SK-N-SH (cell line): ENCODE measurements at regions not wholly inside any gene's neighbourhood (a gene's known extent, or its start where the extent isn't known, plus 50 kb on each side); places are given as distances from the start of the nearest gene placed in this dataset.
A peak's percentile ranks its signal among the peaks of the same experiment; 100 is the strongest.

Experiments
- CTCF ChIA-PET: fragments of 300-600, 350-600 bp; formaldehyde crosslinking; extraction: SDS; loops from one replicate; lab custom pipeline; 2021; lab: Yijun Ruan, JAX
- POLR2A ChIA-PET: fragments of 350-600 bp; sonication (Branson Sonifier 250); formaldehyde crosslinking; extraction: SDS; loops from one replicate; lab custom pipeline; 2020; ENCODE audit warnings: antibody characterized with exemption, inconsistent platforms; lab: Yijun Ruan, JAX
- DNase-seq: peaks from one replicate; pipeline ENCODE4 v3.0.0; 2012
- H2AFZ ChIP-seq: fragments of 200-600 bp; sonication (generic); 2 replicates; pipeline ENCODE4 v1.8.1; 2016; ENCODE audit warnings: antibody characterized with exemption, mild to moderate bottlenecking, low read depth
- H3F3A ChIP-seq: fragments of 200-600 bp; sonication (generic); replicated peaks from 2 replicates; pipeline ENCODE3; 2016; ENCODE audit warnings: antibody characterized with exemption, mild to moderate bottlenecking; ENCODE audit not compliant: insufficient read depth
- H3K27ac ChIP-seq, 2 experiments: fragments of 200-500 bp in 1 of 2; fragments of 200-600 bp in 1 of 2; sonication (Bioruptor generic) in 1 of 2; sonication (generic), shearing (Covaris generic) in 1 of 2; 2 replicates each; pipeline versions ENCODE4 v1.5.1 to v1.6.1; 2014 to 2016; ENCODE audit warnings: low read depth in 2 of 2, inconsistent platforms in 1 of 2, low read length in 1 of 2, mild to moderate bottlenecking in 1 of 2, mixed read lengths in 1 of 2
- H3K27me3 ChIP-seq: fragments of 200-600 bp; sonication (generic), shearing (Covaris generic); 2 replicates; pipeline ENCODE4 v1.6.1; 2016; ENCODE audit warnings: mixed run types; ENCODE audit not compliant: insufficient read depth
- H3K36me3 ChIP-seq, 2 experiments: fragments of 200-500 bp in 1 of 2; fragments of 200-600 bp in 1 of 2; sonication (Bioruptor generic) in 1 of 2; sonication (generic) in 1 of 2; replicated peaks in 1 of 2; 2 replicates each; pipeline versions ENCODE3 to v1.5.1; 2014 to 2016; ENCODE audit warnings: low read length in 1 of 2, mild to moderate bottlenecking in 1 of 2; ENCODE audit not compliant: insufficient read depth in 2 of 2, control insufficient read depth in 1 of 2
- H3K4me1 ChIP-seq, 2 experiments: fragments of 200-500 bp in 1 of 2; fragments of 200-600 bp in 1 of 2; sonication (Bioruptor generic) in 1 of 2; sonication (generic), shearing (Covaris generic) in 1 of 2; 2 replicates each; pipeline versions ENCODE4 v1.5.1 to v1.6.1; 2014 to 2016; ENCODE audit warnings: low read depth in 1 of 2, low read length in 1 of 2, mixed run types in 1 of 2; ENCODE audit not compliant: insufficient read depth in 2 of 2, control insufficient read depth in 1 of 2
- H3K4me2 ChIP-seq: fragments of 200-600 bp; sonication (generic), shearing (Covaris generic); 2 replicates; pipeline ENCODE4 v1.6.1; 2017; ENCODE audit warnings: mixed run types
- H3K4me3 ChIP-seq, 2 experiments: fragments of 200-500 bp in 1 of 2; fragments of 200-600 bp in 1 of 2; sonication (Bioruptor generic) in 1 of 2; sonication (generic), shearing (Covaris generic) in 1 of 2; 2 replicates each; pipeline versions ENCODE4 v1.5.1 to v1.8.1; 2014 to 2016; ENCODE audit warnings: low read depth in 2 of 2, inconsistent platforms in 1 of 2, low read length in 1 of 2, mild to moderate bottlenecking in 1 of 2, mixed read lengths in 1 of 2, moderate library complexity in 1 of 2
- H3K79me2 ChIP-seq: fragments of 200-600 bp; sonication (generic); 2 replicates; pipeline ENCODE4 v1.8.1; 2017; ENCODE audit warnings: mild to moderate bottlenecking; ENCODE audit not compliant: insufficient read depth
- H3K9ac ChIP-seq: fragments of 200-600 bp; sonication (generic); 2 replicates; pipeline ENCODE4 v1.6.1; 2017; ENCODE audit warnings: mixed run types
- H3K9me2 ChIP-seq: fragments of 200-600 bp; sonication (generic); 2 replicates; pipeline ENCODE4 v1.6.1; 2017; ENCODE audit warnings: mixed run types
- H3K9me3 ChIP-seq: fragments of 200-600 bp; sonication (generic); 2 replicates; pipeline ENCODE4 v1.6.1; 2017; ENCODE audit warnings: mixed run types, mild to moderate bottlenecking, moderate library complexity
- H4K20me1 ChIP-seq: fragments of 200-600 bp; sonication (generic); 2 replicates; pipeline ENCODE4 v1.6.1; 2017; ENCODE audit warnings: mild to moderate bottlenecking, mixed run types; ENCODE audit not compliant: insufficient read depth
- EZH2phosphoT487 ChIP-seq: fragments of 200-600 bp; sonication (generic); IDR thresholded peaks from 2 replicates; pipeline ENCODE4 v1.6.1; 2017; ENCODE audit warnings: low read depth, mixed run types, mild to moderate bottlenecking, antibody characterized with exemption, moderate library complexity, borderline replicate concordance
- FOXJ3 ChIP-seq: sonication (generic); formaldehyde crosslinking; IDR thresholded peaks from 2 replicates; pipeline ENCODE4 v1.5.1; 2020; ENCODE audit warnings: mild to moderate bottlenecking, missing genetic modification reagents
- JUND ChIP-seq: IDR thresholded peaks from 2 replicates; pipeline ENCODE4 v1.4.0; 2012
- NRF1 ChIP-seq: IDR thresholded peaks from 2 replicates; pipeline ENCODE4 v1.6.1; 2012; ENCODE audit warnings: low read depth, mild to moderate bottlenecking, low read length
- RAD21 ChIP-seq: IDR thresholded peaks from 2 replicates; pipeline ENCODE4 v1.6.1; 2012; ENCODE audit warnings: mild to moderate bottlenecking, low read length
- RFX5 ChIP-seq: IDR thresholded peaks from 2 replicates; pipeline ENCODE4 v1.6.1; 2012; ENCODE audit warnings: mild to moderate bottlenecking, improper control_type of control experiment, low read length
- RXRA ChIP-seq: IDR thresholded peaks from 2 replicates; pipeline ENCODE4 v1.4.0; 2012; ENCODE audit warnings: low read depth, mild to moderate bottlenecking, borderline replicate concordance
- TCF12 ChIP-seq: IDR thresholded peaks from 2 replicates; pipeline ENCODE4 v1.4.0; 2012
- WGBS: methylation state at CpG from one replicate; pipeline ENCODE4 v1.1.6; 2017; ENCODE audit warnings: low lambda C conversion rate; 5-methylcytosine and 5-hydroxymethylcytosine counted together
- TF ChIP-seq, protein P1 (sequence below): fragments of 200-600 bp; sonication (generic); IDR thresholded peaks from 2 replicates; pipeline ENCODE4 v1.6.1; 2017; ENCODE audit warnings: antibody characterized with exemption, mild to moderate bottlenecking, moderate library complexity
- TF ChIP-seq, protein P2 (sequence below): fragments of 150-350 bp; IDR thresholded peaks from 2 replicates; pipeline ENCODE4 v1.6.1; 2017; ENCODE audit warnings: antibody characterized with exemption, low read length, low read depth, borderline replicate concordance
- TF ChIP-seq, protein P3 (sequence below): IDR thresholded peaks from 2 replicates; pipeline ENCODE4 v1.4.0; 2012; ENCODE audit warnings: low read depth
- TF ChIP-seq, protein P4 (sequence below): IDR thresholded peaks from 2 replicates; pipeline ENCODE4; 2012

DNA sequence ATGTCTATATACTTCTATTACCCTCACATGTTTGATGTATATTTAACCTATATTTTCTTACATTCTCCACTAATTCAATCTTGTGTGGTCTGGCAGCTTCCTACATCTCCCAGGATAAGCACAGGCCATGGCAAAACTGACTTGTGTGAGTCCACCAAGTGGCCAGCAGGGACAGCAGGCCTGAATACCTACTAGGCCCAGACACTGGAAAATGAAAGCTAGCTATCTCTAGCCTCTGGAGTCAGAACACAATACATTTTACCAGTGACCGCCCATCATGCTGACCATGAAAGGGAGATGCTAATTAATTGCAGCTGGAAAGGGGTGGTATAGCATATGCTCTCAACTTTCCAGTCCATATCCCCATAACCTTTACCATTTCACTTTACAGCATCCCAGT lies 132.3 kb downstream of the PCTP start:
- H3F3A ChIP-seq, result no peaks in the 10 kb centered on the region
- 40% methylated on average over 1 of the region's 1 CpG for WGBS
- no peaks in the 10 kb centered on the region for H4K20me1 ChIP-seq
- H3K9ac ChIP-seq, result no peak overlapping the region
- peak; percentile 7 for DNase-seq
- no peak overlapping the region for H3K4me2 ChIP-seq
- no peaks in the 10 kb centered on the region for H3K36me3 ChIP-seq
- H3K27me3 ChIP-seq, result no peaks in the 10 kb centered on the region
- H3K79me2 ChIP-seq, result no peaks in the 10 kb centered on the region
- H3K9me3 ChIP-seq, result no peaks in the 10 kb centered on the region
- no peaks in the 10 kb centered on the region; a peak in 1 of 4 replicates for H3K4me1 ChIP-seq
- ChIA-PET POLR2A (no interaction called here), CTCF (interaction anchor here (0.6 to 3.5 kb wide), 7 partner anchors 8 to 113 kb away, joined by 3 to 12 read pairs (median 3); no protein-coding TSS in a partner anchor)
- H3K9me2 ChIP-seq, result no peaks in the 10 kb centered on the region
- no peak overlapping the region for H3K4me3 ChIP-seq
- H2AFZ ChIP-seq, result no peak overlapping the region
- no peak overlapping the region for H3K27ac ChIP-seq
- TF ChIP-seq, protein P1, sequence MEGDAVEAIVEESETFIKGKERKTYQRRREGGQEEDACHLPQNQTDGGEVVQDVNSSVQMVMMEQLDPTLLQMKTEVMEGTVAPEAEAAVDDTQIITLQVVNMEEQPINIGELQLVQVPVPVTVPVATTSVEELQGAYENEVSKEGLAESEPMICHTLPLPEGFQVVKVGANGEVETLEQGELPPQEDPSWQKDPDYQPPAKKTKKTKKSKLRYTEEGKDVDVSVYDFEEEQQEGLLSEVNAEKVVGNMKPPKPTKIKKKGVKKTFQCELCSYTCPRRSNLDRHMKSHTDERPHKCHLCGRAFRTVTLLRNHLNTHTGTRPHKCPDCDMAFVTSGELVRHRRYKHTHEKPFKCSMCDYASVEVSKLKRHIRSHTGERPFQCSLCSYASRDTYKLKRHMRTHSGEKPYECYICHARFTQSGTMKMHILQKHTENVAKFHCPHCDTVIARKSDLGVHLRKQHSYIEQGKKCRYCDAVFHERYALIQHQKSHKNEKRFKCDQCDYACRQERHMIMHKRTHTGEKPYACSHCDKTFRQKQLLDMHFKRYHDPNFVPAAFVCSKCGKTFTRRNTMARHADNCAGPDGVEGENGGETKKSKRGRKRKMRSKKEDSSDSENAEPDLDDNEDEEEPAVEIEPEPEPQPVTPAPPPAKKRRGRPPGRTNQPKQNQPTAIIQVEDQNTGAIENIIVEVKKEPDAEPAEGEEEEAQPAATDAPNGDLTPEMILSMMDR, result peak; percentile 23; the same call in 1 of the 2 replicates
- TF ChIP-seq FOXJ3 (CRISPR knock-in tag), result no peak

DNA sequence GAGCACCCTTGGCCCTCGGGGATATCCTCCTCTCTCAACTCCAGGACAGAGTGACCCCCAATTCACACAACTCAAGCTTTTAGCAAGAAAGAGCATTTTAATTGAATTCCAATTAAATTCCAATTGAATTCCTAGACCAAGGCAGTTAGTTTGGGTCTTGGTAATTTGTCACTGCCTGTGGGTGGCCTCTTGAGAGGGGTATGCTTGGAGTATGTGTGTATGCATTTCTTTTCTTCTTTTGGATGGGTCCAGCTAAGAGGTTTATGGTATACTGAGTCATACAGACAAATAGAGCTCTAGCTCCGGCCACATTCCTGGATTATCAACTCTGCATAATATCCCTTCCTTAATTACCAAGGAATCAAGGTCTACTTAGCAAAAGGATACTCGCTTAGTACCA lies 136.7 kb downstream of the PCTP start:
- H3K27ac ChIP-seq, result no peak overlapping the region
- no peaks in the 10 kb centered on the region for H3K4me1 ChIP-seq
- H3K79me2 ChIP-seq, result no peaks in the 10 kb centered on the region
- H3F3A ChIP-seq, result no peaks in the 10 kb centered on the region
- TF ChIP-seq, protein P2, sequence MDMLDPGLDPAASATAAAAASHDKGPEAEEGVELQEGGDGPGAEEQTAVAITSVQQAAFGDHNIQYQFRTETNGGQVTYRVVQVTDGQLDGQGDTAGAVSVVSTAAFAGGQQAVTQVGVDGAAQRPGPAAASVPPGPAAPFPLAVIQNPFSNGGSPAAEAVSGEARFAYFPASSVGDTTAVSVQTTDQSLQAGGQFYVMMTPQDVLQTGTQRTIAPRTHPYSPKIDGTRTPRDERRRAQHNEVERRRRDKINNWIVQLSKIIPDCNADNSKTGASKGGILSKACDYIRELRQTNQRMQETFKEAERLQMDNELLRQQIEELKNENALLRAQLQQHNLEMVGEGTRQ, result no peak
- TF ChIP-seq, protein P3, sequence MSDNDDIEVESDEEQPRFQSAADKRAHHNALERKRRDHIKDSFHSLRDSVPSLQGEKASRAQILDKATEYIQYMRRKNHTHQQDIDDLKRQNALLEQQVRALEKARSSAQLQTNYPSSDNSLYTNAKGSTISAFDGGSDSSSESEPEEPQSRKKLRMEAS, result no peak
- TF ChIP-seq, protein P4, sequence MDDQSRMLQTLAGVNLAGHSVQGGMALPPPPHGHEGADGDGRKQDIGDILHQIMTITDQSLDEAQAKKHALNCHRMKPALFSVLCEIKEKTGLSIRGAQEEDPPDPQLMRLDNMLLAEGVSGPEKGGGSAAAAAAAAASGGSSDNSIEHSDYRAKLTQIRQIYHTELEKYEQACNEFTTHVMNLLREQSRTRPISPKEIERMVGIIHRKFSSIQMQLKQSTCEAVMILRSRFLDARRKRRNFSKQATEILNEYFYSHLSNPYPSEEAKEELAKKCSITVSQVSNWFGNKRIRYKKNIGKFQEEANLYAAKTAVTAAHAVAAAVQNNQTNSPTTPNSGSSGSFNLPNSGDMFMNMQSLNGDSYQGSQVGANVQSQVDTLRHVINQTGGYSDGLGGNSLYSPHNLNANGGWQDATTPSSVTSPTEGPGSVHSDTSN, result no peak
- no peak for TF ChIP-seq EZH2phosphoT487
- no peak for TF ChIP-seq RXRA
- no peak for TF ChIP-seq NRF1
- no peak for TF ChIP-seq RFX5
- no peak for TF ChIP-seq JUND
- no peak for TF ChIP-seq RAD21
- no peak for TF ChIP-seq TCF12
- no peak overlapping the region for H3K4me2 ChIP-seq
- no peak overlapping the region for H3K9ac ChIP-seq
- H3K9me2 ChIP-seq, result no peaks in the 10 kb centered on the region
- no peaks in the 10 kb centered on the region for H4K20me1 ChIP-seq
- H2AFZ ChIP-seq, result no peak overlapping the region
- CTCF ChIA-PET, result interaction anchor here (0.6 to 1.9 kb wide), 3 partner anchors 14 to 625 kb away, joined by 3 to 5 read pairs (median 3); no protein-coding TSS in a partner anchor
- POLR2A ChIA-PET, result no interaction called here
- H3K9me3 ChIP-seq, result no peaks in the 10 kb centered on the region
- H3K27me3 ChIP-seq, result no peaks in the 10 kb centered on the region
- 3% methylated on average over 3 of the region's 3 CpGs for WGBS
- no peak overlapping the region for H3K4me3 ChIP-seq
- no peaks in the 10 kb centered on the region for H3K36me3 ChIP-seq
- no peak for DNase-seq
